GM12865 (cell line): ENCODE measurements at regions not wholly inside any gene's neighbourhood (a gene's known extent, or its start where the extent isn't known, plus 50 kb on each side); places are given as distances from the start of the nearest gene placed in this dataset.
"Not testable (repeated sequence)": the region's sequence is repeated elsewhere in the genome, so short reads cannot be mapped to it uniquely, and the experiment has no call there.

Experiments
- DNase-seq: peaks from one replicate; pipeline ENCODE4 v3.0.0; 2010; ENCODE audit warnings: low read depth
- H3K4me3 ChIP-seq: 2 replicates; pipeline ENCODE4 v1.5.1; 2011; ENCODE audit warnings: mild to moderate bottlenecking, low read depth, low read length, control low read depth
- TF ChIP-seq, protein P1 (sequence below): IDR thresholded peaks from 2 replicates; pipeline ENCODE4 v1.5.1; 2011; ENCODE audit warnings: low read length, control low read depth, low read depth, inconsistent platforms; ENCODE audit not compliant: insufficient read depth; ENCODE audit errors: missing control alignments

- TF ChIP-seq, protein P1, sequence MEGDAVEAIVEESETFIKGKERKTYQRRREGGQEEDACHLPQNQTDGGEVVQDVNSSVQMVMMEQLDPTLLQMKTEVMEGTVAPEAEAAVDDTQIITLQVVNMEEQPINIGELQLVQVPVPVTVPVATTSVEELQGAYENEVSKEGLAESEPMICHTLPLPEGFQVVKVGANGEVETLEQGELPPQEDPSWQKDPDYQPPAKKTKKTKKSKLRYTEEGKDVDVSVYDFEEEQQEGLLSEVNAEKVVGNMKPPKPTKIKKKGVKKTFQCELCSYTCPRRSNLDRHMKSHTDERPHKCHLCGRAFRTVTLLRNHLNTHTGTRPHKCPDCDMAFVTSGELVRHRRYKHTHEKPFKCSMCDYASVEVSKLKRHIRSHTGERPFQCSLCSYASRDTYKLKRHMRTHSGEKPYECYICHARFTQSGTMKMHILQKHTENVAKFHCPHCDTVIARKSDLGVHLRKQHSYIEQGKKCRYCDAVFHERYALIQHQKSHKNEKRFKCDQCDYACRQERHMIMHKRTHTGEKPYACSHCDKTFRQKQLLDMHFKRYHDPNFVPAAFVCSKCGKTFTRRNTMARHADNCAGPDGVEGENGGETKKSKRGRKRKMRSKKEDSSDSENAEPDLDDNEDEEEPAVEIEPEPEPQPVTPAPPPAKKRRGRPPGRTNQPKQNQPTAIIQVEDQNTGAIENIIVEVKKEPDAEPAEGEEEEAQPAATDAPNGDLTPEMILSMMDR, result no peak
- no peak overlapping the region for H3K4me3 ChIP-seq
- no peak for DNase-seq
These were observed 469.6 kb upstream of the NRG3 start for GRCh38 chr10:81405399-81405798.

DNA sequence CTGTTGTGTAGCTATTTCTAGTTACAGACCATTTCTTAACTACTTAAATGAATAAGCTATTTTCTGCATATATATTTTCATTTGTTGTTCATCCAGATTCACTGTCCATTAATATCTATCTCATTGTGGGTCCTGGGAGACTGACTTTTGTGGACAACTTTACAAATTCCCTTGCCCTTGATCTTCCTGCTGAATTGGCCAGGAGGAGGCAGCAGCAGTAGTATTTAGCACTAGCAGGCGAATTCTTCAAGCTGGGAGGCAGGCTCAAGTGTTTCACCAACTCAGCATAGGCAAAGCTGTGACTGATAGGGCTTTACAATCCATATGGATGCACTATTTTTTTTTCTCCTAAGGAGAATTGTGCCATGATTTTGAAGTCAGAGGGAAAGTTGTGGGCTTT, 461.0 kb upstream of the NRG3 start:
- DNase-seq, result no peak
- TF ChIP-seq, protein P1, result no peak
- H3K4me3 ChIP-seq, result no peak overlapping the region

- no peak overlapping the region for H3K4me3 ChIP-seq
- TF ChIP-seq, protein P1, result no peak
- DNase-seq, result no peak
These were observed 448.3 kb upstream of the NRG3 start for GRCh38 chr10:81426722-81427121.

DNA sequence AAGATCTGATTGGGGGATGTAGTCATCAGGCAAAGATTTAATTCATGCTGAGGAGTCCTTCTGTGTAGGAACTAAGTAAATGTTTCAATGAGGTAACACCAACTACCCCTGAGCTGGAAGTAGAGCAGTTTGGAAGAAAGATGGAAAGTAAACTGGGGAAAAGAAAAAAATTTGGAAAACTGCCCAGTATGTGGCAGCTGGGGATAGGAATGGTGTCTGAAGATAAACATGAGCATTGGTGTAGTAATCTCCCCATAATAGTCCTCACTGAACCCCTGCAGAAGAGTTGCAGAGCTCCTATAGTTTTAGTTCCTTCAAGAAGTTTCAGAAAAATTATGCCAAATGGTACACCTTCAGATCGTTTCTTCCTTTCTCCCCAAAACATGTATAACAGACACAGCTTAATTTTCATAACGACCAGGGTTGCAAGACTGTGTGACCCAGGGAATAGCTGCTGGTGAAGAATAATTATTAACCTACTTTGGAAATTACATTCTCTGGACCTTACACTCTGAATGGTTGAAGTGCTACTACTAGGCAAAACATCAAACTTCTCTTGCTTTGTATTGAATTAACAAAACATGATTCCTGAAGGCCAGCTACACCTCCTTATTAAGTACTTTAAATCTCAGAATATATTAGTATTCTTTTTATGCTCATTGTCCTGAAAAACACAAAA, 446.4 kb upstream of the NRG3 start:
- DNase-seq, result no peak
- TF ChIP-seq, protein P1, result no peak
- H3K4me3 ChIP-seq, result no peak overlapping the region

- no peak for DNase-seq
- no peak overlapping the region for H3K4me3 ChIP-seq
- TF ChIP-seq, protein P1, result no peak
These were observed 435.5 kb upstream of the NRG3 start for GRCh38 chr10:81439445-81439844.

DNA sequence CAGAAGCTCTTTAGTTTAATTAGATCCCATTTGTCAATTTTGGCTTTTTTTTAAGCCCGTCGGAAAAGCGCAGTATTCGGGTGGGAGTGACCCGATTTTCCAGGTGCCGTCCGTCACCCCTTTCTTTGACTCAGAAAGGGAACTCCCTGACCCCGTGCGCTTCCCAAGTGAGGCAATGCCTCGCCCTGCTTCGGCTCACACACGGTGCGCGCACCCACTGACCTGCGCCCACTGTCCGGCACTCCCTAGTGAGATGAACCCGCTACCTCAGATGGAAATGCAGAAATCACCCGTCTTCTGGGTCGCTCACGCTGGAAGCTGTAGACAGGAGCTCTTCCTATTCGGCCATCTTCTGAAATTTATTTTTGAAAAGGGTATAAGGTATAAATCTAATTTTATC, 433.4 kb upstream of the NRG3 start:
- not testable (repeated sequence) for H3K4me3 ChIP-seq, DNase-seq

DNA sequence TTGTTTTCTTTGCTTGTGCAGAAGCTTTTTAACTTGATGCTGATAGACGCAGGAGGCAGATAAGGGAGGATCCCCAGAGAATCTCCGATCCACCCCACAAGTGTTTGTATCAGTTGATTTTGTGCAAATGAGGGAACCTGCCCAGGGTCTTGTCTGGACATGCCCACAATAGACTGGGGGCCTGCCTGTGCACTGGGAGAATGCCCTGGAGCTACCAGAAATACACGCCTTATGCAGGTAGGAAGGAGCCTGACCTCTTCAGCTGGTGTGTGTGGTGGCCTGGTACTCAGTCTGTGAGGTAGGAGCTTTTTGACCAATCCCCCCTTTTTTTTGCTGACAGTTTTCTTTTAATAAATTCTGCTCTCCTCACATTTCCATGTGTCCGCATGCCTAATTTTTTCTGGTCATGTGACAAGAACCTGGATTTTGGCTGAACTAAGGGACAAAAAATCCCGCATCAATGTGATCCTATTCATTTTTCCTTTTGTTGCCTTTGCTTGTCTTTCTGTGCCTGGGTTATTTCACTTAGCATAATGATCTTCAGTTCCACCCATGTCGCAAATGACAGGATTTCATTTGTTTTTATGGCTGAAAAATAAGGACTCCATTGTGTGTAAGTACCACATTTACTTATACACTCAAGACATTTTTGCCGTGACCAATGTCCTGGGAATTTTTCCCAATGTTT, 430.6 kb upstream of the NRG3 start:
- peak; percentile 0 for DNase-seq
- H3K4me3 ChIP-seq, result no peak overlapping the region
- TF ChIP-seq, protein P1, result no peak
